Panc1 (cell line): ENCODE measurements at regions not wholly inside any gene's neighbourhood (a gene's known extent, or its start where the extent isn't known, plus 50 kb on each side); places are given as distances from the start of the nearest gene placed in this dataset.

Experiments
- POLR2AphosphoS5 ChIP-seq: IDR thresholded peaks from 2 replicates; pipeline ENCODE4 v1.6.1; 2012; ENCODE audit warnings: mild to moderate bottlenecking, low read depth, low read length, moderate library complexity
- TF ChIP-seq, protein P1 (sequence below): fragments of 450-650 bp; IDR thresholded peaks from 2 replicates; pipeline ENCODE4 v1.5.1; 2017; ENCODE audit warnings: mild to moderate bottlenecking
- TF ChIP-seq, protein P2 (sequence below), 2 experiments: IDR thresholded peaks; 2 replicates each; pipeline ENCODE4 v1.6.1; 2011 to 2012; ENCODE audit warnings: low read depth in 2 of 2, control low read depth in 1 of 2, low read length in 1 of 2, mild to moderate bottlenecking in 1 of 2, moderate library complexity in 1 of 2; ENCODE audit not compliant: insufficient read depth in 1 of 2

DNA sequence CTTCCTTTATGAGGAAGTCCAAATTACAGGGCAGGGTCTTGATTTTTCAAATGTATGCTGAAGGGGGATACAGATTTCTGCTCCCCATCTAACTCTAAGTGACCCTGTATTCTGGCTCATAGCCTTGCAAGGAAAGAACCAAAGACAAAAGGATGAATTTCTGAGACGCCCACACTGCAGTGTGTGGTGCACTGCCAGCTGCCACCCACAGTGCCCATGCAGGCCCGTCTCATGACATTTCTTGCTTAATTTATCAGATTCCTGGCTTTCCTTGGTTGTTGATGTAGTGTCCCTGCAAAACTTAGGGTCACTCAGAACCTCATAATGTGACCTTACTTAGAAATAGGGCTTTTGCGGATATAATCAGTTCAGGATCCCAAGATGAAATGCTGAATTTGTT lies 68.0 kb downstream of the CBLN4 start:
- TF ChIP-seq, protein P1, sequence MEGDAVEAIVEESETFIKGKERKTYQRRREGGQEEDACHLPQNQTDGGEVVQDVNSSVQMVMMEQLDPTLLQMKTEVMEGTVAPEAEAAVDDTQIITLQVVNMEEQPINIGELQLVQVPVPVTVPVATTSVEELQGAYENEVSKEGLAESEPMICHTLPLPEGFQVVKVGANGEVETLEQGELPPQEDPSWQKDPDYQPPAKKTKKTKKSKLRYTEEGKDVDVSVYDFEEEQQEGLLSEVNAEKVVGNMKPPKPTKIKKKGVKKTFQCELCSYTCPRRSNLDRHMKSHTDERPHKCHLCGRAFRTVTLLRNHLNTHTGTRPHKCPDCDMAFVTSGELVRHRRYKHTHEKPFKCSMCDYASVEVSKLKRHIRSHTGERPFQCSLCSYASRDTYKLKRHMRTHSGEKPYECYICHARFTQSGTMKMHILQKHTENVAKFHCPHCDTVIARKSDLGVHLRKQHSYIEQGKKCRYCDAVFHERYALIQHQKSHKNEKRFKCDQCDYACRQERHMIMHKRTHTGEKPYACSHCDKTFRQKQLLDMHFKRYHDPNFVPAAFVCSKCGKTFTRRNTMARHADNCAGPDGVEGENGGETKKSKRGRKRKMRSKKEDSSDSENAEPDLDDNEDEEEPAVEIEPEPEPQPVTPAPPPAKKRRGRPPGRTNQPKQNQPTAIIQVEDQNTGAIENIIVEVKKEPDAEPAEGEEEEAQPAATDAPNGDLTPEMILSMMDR, result no peak
- TF ChIP-seq, protein P2, sequence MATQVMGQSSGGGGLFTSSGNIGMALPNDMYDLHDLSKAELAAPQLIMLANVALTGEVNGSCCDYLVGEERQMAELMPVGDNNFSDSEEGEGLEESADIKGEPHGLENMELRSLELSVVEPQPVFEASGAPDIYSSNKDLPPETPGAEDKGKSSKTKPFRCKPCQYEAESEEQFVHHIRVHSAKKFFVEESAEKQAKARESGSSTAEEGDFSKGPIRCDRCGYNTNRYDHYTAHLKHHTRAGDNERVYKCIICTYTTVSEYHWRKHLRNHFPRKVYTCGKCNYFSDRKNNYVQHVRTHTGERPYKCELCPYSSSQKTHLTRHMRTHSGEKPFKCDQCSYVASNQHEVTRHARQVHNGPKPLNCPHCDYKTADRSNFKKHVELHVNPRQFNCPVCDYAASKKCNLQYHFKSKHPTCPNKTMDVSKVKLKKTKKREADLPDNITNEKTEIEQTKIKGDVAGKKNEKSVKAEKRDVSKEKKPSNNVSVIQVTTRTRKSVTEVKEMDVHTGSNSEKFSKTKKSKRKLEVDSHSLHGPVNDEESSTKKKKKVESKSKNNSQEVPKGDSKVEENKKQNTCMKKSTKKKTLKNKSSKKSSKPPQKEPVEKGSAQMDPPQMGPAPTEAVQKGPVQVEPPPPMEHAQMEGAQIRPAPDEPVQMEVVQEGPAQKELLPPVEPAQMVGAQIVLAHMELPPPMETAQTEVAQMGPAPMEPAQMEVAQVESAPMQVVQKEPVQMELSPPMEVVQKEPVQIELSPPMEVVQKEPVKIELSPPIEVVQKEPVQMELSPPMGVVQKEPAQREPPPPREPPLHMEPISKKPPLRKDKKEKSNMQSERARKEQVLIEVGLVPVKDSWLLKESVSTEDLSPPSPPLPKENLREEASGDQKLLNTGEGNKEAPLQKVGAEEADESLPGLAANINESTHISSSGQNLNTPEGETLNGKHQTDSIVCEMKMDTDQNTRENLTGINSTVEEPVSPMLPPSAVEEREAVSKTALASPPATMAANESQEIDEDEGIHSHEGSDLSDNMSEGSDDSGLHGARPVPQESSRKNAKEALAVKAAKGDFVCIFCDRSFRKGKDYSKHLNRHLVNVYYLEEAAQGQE (IDR thresholded peaks at IDR 0.05; ENCODE audit: insufficient read depth in 1 of 2, low read depth in 2 of 2, low read length in 1 of 2), result no peak
- TF ChIP-seq POLR2AphosphoS5, result no peak
